Mammary epithelial cell (primary cell): ENCODE measurements at regions not wholly inside any gene's neighbourhood (a gene's known extent, or its start where the extent isn't known, plus 50 kb on each side); places are given as distances from the start of the nearest gene placed in this dataset.

ENCODE experiments used
- EZH2 ChIP-seq: IDR thresholded peaks from 2 replicates; pipeline ENCODE4 v1.6.1; 2012; ENCODE audit warnings: low read length, inconsistent platforms, borderline replicate concordance
- TF ChIP-seq, protein P1 (sequence below), 2 donors: IDR thresholded peaks in 1 of 2; conservative IDR thresholded peaks in 1 of 2; 2 replicates each; pipeline ENCODE4 v1.5.1; 2011 to 2012; ENCODE audit warnings: inconsistent platforms in 2 of 2, low read length in 2 of 2, mild to moderate bottlenecking in 2 of 2, control low read depth in 1 of 2, low read depth in 1 of 2; ENCODE audit not compliant: insufficient read depth in 1 of 2; ENCODE audit errors: extremely low read depth in 1 of 2

DNA sequence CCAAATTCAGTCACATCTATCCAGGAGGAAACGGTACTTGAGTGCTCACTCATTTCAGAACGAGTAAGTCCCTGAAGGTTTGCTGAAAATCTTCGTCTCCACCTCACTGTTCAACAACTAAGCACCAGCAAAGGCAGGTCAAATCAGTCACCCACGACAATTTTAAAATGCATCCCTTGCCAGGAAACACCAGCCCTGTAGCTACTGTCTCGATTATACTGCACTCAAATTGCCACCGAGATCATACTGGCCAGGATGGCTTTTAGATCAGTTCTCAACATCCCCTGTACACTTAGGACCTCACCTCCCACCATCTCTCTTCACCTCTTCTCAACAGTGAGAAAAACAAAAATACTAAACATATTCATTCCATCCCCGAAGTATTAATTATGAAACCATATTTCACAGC lies 298.6 kb downstream of the AGTPBP1 start:
- TF ChIP-seq, protein P1, sequence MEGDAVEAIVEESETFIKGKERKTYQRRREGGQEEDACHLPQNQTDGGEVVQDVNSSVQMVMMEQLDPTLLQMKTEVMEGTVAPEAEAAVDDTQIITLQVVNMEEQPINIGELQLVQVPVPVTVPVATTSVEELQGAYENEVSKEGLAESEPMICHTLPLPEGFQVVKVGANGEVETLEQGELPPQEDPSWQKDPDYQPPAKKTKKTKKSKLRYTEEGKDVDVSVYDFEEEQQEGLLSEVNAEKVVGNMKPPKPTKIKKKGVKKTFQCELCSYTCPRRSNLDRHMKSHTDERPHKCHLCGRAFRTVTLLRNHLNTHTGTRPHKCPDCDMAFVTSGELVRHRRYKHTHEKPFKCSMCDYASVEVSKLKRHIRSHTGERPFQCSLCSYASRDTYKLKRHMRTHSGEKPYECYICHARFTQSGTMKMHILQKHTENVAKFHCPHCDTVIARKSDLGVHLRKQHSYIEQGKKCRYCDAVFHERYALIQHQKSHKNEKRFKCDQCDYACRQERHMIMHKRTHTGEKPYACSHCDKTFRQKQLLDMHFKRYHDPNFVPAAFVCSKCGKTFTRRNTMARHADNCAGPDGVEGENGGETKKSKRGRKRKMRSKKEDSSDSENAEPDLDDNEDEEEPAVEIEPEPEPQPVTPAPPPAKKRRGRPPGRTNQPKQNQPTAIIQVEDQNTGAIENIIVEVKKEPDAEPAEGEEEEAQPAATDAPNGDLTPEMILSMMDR (conservative IDR thresholded peaks at IDR 0.05 in 1 of 2, IDR thresholded peaks at IDR 0.05 in 1 of 2; ENCODE audit: extremely low read depth in 1 of 2, insufficient read depth in 1 of 2, low read depth in 1 of 2, low read length in 2 of 2): no peak
- no peak for TF ChIP-seq EZH2
